ENCODE measurements at regions not wholly inside any gene's neighbourhood (a gene's known extent, or its start where the extent isn't known, plus 50 kb on each side); places are given as distances from the start of the nearest gene placed in this dataset.

- TF ChIP-seq CTCF (conservative IDR thresholded peaks at IDR 0.05) (no peak), ZFX (IDR thresholded peaks at IDR 0.05) (no peak)
Measured at GRCh38 chr4:115187136-115187535, 73.7 kb upstream of the NDST4 start.

Measured in C4-2B (cell line).